Karpas-422 (cell line): ENCODE measurements at regions not wholly inside any gene's neighbourhood (a gene's known extent, or its start where the extent isn't known, plus 50 kb on each side); places are given as distances from the start of the nearest gene placed in this dataset.

Experiments
- DNase-seq: peaks from one replicate; pipeline ENCODE4 v3.0.0-alpha.2; 2015
- H2AFZ ChIP-seq: fragments of 200-600 bp; sonication (generic); 2 replicates; pipeline ENCODE4 v1.6.1; 2014; ENCODE audit warnings: antibody characterized with exemption, low read length, mixed read lengths
- H3K27ac ChIP-seq: fragments of 200-600 bp; sonication (generic); 2 replicates; pipeline ENCODE4 v1.5.1; 2014; ENCODE audit warnings: mild to moderate bottlenecking, low read length, moderate library complexity
- H3K27me3 ChIP-seq: fragments of 200-600 bp; sonication (generic); 2 replicates; pipeline ENCODE4 v1.6.1; 2014; ENCODE audit warnings: low read length, mixed read lengths
- H3K36me3 ChIP-seq: fragments of 200-600 bp; sonication (generic); 2 replicates; pipeline ENCODE4 v1.6.1; 2014; ENCODE audit warnings: low read length, mixed read lengths; ENCODE audit not compliant: insufficient read depth
- H3K4me1 ChIP-seq: fragments of 200-600 bp; sonication (generic); 2 replicates; pipeline ENCODE4 v1.6.1; 2014; ENCODE audit warnings: mild to moderate bottlenecking, low read length, mixed read lengths
- H3K4me2 ChIP-seq: fragments of 200-600 bp; sonication (generic); 2 replicates; pipeline ENCODE4 v1.6.1; 2014; ENCODE audit warnings: low read length, low read depth, mild to moderate bottlenecking; ENCODE audit not compliant: poor library complexity, severe bottlenecking
- H3K4me3 ChIP-seq: fragments of 200-600 bp; sonication (generic); 2 replicates; pipeline ENCODE4 v1.5.1; 2014; ENCODE audit warnings: mild to moderate bottlenecking, antibody characterized with exemption, low read length, mixed read lengths
- H3K79me2 ChIP-seq: fragments of 200-600 bp; sonication (generic); 2 replicates; pipeline ENCODE4 v1.6.1; 2014; ENCODE audit warnings: mild to moderate bottlenecking, low read length, mixed read lengths
- H3K9ac ChIP-seq: fragments of 200-600 bp; sonication (generic); 2 replicates; pipeline ENCODE4 v1.6.0; 2014; ENCODE audit warnings: low read length
- H3K9me2 ChIP-seq: fragments of 200-600 bp; sonication (generic), shearing (Covaris generic); replicated peaks from 2 replicates; pipeline ENCODE4 v1.6.0; 2014; ENCODE audit warnings: mild to moderate bottlenecking, low read length, moderate library complexity; ENCODE audit not compliant: insufficient read depth
- H3K9me3 ChIP-seq: fragments of 300-700, 200-600 bp; sonication (generic); 2 replicates; pipeline ENCODE4 v1.6.1; 2014; ENCODE audit warnings: low read length, mixed read lengths
- H4K20me1 ChIP-seq: fragments of 200-600 bp; sonication (generic); 2 replicates; pipeline ENCODE4 v1.6.1; 2014; ENCODE audit warnings: mild to moderate bottlenecking, antibody characterized with exemption, low read length, low read depth; ENCODE audit not compliant: insufficient read depth

DNA sequence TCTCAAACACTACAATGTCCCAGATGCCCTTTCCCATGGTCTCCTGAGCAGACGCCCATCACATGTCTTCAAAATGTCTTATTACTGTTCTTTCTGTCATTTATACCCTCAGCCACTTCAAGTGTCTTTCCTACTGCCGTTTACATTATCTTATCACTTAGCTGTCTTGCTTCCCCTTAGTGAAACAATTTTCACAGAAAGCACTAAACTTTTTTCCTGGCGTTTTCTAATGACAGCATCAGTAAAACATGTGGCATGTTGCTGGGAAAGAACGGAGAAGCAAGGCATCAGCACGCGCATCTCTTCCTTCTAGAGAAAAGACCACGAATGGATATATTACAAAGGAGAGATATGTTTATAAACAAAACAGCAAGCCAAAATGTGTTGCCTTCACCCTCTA lies 189.7 kb upstream of the SLIT2 start:
- H3K27me3 ChIP-seq: no peaks in the 10 kb centered on the region
- no peak for DNase-seq
- no peaks in the 10 kb centered on the region for H3K9me2 ChIP-seq
- no peak overlapping the region for H2AFZ ChIP-seq
- no peak overlapping the region for H3K4me3 ChIP-seq
- no peak overlapping the region for H3K27ac ChIP-seq
- no peak overlapping the region for H3K9ac ChIP-seq
- H3K9me3 ChIP-seq: no peaks in the 10 kb centered on the region
- no peaks in the 10 kb centered on the region for H3K79me2 ChIP-seq
- no peaks in the 10 kb centered on the region for H3K4me1 ChIP-seq
- H4K20me1 ChIP-seq: no peaks in the 10 kb centered on the region
- H3K36me3 ChIP-seq: no peaks in the 10 kb centered on the region
- H3K4me2 ChIP-seq: no peak overlapping the region

DNA sequence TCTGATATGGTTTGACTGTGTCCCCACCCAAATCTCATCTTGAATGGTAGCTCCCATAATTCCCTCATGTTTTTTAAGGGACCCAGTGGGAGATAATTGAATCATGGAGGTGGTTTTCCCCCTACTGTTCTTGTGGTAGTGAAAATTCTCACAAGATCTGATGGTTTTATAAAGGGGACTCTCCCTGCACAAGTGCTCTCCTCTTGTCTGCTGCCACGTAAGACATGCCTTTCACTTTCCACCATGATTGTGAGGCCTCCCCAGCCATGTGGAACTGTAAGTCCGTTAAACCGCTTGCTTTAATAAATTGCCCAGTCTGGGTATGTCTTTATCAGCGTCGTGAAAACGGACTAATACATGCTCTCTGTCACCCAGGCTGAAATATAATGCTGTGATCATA lies 200.9 kb upstream of the SLIT2 start:
- no peaks in the 10 kb centered on the region for H3K27me3 ChIP-seq
- no peaks in the 10 kb centered on the region for H3K36me3 ChIP-seq
- H4K20me1 ChIP-seq: no peaks in the 10 kb centered on the region
- DNase-seq: no peak
- no peak overlapping the region for H3K27ac ChIP-seq
- no peak overlapping the region for H3K4me2 ChIP-seq
- H3K79me2 ChIP-seq: no peaks in the 10 kb centered on the region
- peaks cover 7% of the 10 kb centered on the region for H3K9me3 ChIP-seq
- H3K4me1 ChIP-seq: no peaks in the 10 kb centered on the region
- H3K9me2 ChIP-seq: no peaks in the 10 kb centered on the region
- no peak overlapping the region for H3K4me3 ChIP-seq
- H3K9ac ChIP-seq: no peak overlapping the region
- H2AFZ ChIP-seq: no peak overlapping the region

- Histone ChIP-seq H3K4me3 (no peak overlapping the region), H3K9ac (no peak overlapping the region), H3K4me2 (no peak overlapping the region), H2AFZ (no peak overlapping the region), H3K9me2 (no peaks in the 10 kb centered on the region), H3K36me3 (no peaks in the 10 kb centered on the region), H3K4me1 (no peaks in the 10 kb centered on the region), H3K9me3 (peaks cover 14% of the 10 kb centered on the region), H3K79me2 (no peaks in the 10 kb centered on the region), H4K20me1 (no peaks in the 10 kb centered on the region), H3K27me3 (no peaks in the 10 kb centered on the region), H3K27ac (no peak overlapping the region)
- no peak for DNase-seq
These were observed 201.8 kb upstream of the SLIT2 start for GRCh38 chr4:20049889-20050288.

DNA sequence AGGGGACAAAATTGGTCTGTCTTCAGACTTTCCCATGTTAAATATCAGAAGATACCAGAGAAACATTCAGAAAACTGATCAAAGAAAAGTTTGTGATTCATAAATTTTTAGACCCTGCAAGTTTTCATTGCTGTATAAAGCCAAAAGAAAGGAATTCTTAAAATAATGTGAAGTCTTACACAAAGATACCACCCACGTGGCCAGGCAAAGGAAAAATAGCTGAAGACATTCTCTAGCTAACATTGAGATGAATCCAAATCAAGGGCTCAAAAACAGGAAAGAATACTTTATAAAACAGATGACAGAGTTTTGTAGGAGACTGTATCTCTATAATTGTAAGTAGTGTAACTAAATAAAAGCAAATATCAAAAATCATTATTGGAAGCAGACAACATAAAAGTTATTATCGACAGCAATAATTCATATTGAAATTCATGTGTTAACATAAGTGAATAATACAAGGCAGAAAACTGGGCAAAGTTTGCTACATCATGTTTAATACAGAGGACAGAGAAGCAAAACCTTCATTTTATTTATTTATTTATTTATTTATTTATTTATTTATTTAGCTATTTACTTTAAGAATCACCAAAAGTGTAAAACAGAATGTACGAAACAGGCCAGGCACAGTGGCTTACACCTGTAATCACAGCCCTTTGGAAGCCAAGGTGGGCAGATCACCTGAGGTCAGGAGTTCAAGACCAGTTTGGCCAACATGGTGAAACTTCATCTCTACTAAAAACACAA lies 204.6 kb upstream of the SLIT2 start:
- Histone ChIP-seq H3K9me3 (peaks cover 22% of the 10 kb centered on the region), H3K9me2 (no peaks in the 10 kb centered on the region), H3K27me3 (no peaks in the 10 kb centered on the region), H3K4me3 (no peak overlapping the region), H3K4me2 (no peak overlapping the region), H3K27ac (no peak overlapping the region), H2AFZ (no peak overlapping the region), H3K36me3 (no peaks in the 10 kb centered on the region), H4K20me1 (no peaks in the 10 kb centered on the region), H3K79me2 (no peaks in the 10 kb centered on the region), H3K9ac (no peak overlapping the region), H3K4me1 (no peaks in the 10 kb centered on the region)
- DNase-seq: no peak

DNA sequence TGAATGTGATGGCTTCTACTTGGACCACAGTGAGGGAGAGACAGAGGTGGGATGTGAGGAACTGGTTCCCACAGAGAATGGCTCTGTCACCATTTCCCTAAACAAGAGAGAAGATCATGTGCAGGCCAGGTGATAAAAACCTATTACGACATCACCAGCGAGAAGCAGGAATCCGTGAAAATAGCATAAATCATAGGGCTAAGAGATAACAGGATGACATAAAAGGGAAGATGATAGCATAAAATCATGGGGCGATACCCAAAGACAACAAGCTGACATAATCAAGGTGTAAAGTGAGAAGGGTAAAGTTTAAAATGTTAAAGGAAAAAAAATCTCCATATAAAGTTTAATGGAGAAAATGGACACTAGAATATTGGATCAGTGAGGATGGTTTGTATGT lies 205.5 kb upstream of the SLIT2 start:
- Histone ChIP-seq H2AFZ (no peak overlapping the region), H3K79me2 (no peaks in the 10 kb centered on the region), H3K4me3 (no peak overlapping the region), H4K20me1 (no peaks in the 10 kb centered on the region), H3K9ac (no peak overlapping the region), H3K36me3 (no peaks in the 10 kb centered on the region), H3K9me2 (no peaks in the 10 kb centered on the region), H3K4me2 (no peak overlapping the region), H3K9me3 (peaks cover 21% of the 10 kb centered on the region), H3K4me1 (no peaks in the 10 kb centered on the region), H3K27ac (no peak overlapping the region), H3K27me3 (no peaks in the 10 kb centered on the region)
- DNase-seq: no peak

- Histone ChIP-seq H3K27ac (no peak overlapping the region), H3K9me3 (peaks cover 23% of the 10 kb centered on the region), H3K36me3 (no peaks in the 10 kb centered on the region), H3K4me2 (no peak overlapping the region), H2AFZ (no peak overlapping the region), H3K9ac (no peak overlapping the region), H3K9me2 (no peaks in the 10 kb centered on the region), H3K27me3 (no peaks in the 10 kb centered on the region), H4K20me1 (no peaks in the 10 kb centered on the region), H3K79me2 (no peaks in the 10 kb centered on the region), H3K4me1 (no peaks in the 10 kb centered on the region), H3K4me3 (no peak overlapping the region)
- no peak for DNase-seq
These were observed 206.7 kb upstream of the SLIT2 start for GRCh38 chr4:20044966-20045365.

DNA sequence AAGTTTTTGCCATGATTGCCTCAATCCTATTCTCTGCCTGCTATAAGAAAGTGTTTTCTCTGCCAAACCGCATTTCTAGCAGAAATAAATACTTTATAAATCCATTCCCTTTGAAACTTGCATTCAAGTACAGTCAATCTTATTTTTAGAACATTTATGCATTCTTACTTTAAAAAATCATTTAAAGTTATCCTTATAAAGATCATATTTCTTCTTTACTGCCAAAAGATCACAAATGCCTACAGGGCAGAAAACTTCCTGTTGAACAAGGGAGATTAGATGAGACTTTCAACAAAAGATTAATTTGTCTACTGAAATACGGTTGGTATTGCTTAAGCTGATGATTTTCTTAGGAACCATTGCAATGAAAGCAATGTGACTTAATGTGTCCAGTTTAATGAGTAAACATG lies 207.2 kb upstream of the SLIT2 start:
- no peaks in the 10 kb centered on the region for H3K79me2 ChIP-seq
- DNase-seq: no peak
- no peaks in the 10 kb centered on the region for H3K9me2 ChIP-seq
- no peak overlapping the region for H3K9ac ChIP-seq
- no peak overlapping the region for H3K27ac ChIP-seq
- no peak overlapping the region for H3K4me2 ChIP-seq
- H3K4me1 ChIP-seq: no peaks in the 10 kb centered on the region
- H3K4me3 ChIP-seq: no peak overlapping the region
- no peaks in the 10 kb centered on the region for H4K20me1 ChIP-seq
- no peak overlapping the region for H2AFZ ChIP-seq
- no peaks in the 10 kb centered on the region for H3K27me3 ChIP-seq
- peaks cover 23% of the 10 kb centered on the region for H3K9me3 ChIP-seq
- no peaks in the 10 kb centered on the region for H3K36me3 ChIP-seq

- Histone ChIP-seq H3K4me1 (no peaks in the 10 kb centered on the region), H3K9ac (no peak overlapping the region), H3K27ac (no peak overlapping the region), H4K20me1 (no peaks in the 10 kb centered on the region), H3K79me2 (no peaks in the 10 kb centered on the region), H3K27me3 (no peaks in the 10 kb centered on the region), H3K4me2 (no peak overlapping the region), H3K9me2 (no peaks in the 10 kb centered on the region), H3K4me3 (no peak overlapping the region), H3K9me3 (peaks cover 23% of the 10 kb centered on the region), H3K36me3 (no peaks in the 10 kb centered on the region), H2AFZ (no peak overlapping the region)
- no peak for DNase-seq
These were observed 207.7 kb upstream of the SLIT2 start for GRCh38 chr4:20043991-20044390.
